Fibroblast of the aortic adventitia (primary cell): ENCODE measurements at regions not wholly inside any gene's neighbourhood (a gene's known extent, or its start where the extent isn't known, plus 50 kb on each side); places are given as distances from the start of the nearest gene placed in this dataset.
A peak's percentile ranks its signal among the peaks of the same experiment; 100 is the strongest.

ENCODE experiments used
- DNase-seq: peaks from one replicate; pipeline ENCODE4 v3.0.0-alpha.2; 2010; ENCODE audit warnings: low read depth
- H3K4me3 ChIP-seq: 2 replicates; pipeline ENCODE4 v1.5.1; 2011; ENCODE audit warnings: low read depth, mild to moderate bottlenecking, control low read depth, low read length, moderate library complexity
- TF ChIP-seq, protein P1 (sequence below): IDR thresholded peaks from 2 replicates; pipeline ENCODE4 v1.5.1; 2011; ENCODE audit warnings: mild to moderate bottlenecking, low read length, control low read depth, inconsistent platforms; ENCODE audit not compliant: insufficient read depth

GRCh38 chr6:14573703-14574290 is 456.2 kb downstream of the CD83 start:
- DNase-seq = no peak
- no peak overlapping the region for H3K4me3 ChIP-seq
- TF ChIP-seq, protein P1, sequence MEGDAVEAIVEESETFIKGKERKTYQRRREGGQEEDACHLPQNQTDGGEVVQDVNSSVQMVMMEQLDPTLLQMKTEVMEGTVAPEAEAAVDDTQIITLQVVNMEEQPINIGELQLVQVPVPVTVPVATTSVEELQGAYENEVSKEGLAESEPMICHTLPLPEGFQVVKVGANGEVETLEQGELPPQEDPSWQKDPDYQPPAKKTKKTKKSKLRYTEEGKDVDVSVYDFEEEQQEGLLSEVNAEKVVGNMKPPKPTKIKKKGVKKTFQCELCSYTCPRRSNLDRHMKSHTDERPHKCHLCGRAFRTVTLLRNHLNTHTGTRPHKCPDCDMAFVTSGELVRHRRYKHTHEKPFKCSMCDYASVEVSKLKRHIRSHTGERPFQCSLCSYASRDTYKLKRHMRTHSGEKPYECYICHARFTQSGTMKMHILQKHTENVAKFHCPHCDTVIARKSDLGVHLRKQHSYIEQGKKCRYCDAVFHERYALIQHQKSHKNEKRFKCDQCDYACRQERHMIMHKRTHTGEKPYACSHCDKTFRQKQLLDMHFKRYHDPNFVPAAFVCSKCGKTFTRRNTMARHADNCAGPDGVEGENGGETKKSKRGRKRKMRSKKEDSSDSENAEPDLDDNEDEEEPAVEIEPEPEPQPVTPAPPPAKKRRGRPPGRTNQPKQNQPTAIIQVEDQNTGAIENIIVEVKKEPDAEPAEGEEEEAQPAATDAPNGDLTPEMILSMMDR = no peak

GRCh38 chr6:14575961-14576360 is 458.4 kb downstream of the CD83 start:
- DNase-seq = no peak
- no peak overlapping the region for H3K4me3 ChIP-seq
- TF ChIP-seq, protein P1 = no peak

GRCh38 chr6:14578994-14579393 is 461.4 kb downstream of the CD83 start:
- DNase-seq = no peak
- TF ChIP-seq, protein P1 = no peak
- no peak overlapping the region for H3K4me3 ChIP-seq

- TF ChIP-seq, protein P1 = no peak
- DNase-seq = no peak
- no peak overlapping the region for H3K4me3 ChIP-seq
These were observed 465.2 kb downstream of the CD83 start for GRCh38 chr6:14582749-14583148.

DNA sequence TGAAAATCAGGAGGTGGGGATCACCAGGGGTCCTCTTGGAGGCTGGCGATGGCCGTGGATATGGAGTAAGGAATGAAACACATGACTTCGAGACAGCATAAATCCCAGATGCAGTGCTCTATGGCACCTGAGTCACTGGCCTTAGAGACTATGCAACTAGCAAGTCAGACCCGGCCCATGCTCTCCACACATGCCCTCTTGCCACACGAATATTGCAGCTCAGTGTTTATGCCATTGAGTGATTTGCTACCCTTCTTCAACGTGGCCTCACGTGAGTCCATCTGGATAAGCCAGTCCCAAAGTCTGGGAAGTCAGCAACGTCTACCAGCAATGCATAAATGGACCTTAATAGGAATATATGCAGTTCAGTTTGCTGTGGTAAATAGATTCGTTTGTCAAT is 466.3 kb downstream of the CD83 start:
- H3K4me3 ChIP-seq = no peak overlapping the region
- DNase-seq = no peak
- TF ChIP-seq, protein P1 = no peak

DNA sequence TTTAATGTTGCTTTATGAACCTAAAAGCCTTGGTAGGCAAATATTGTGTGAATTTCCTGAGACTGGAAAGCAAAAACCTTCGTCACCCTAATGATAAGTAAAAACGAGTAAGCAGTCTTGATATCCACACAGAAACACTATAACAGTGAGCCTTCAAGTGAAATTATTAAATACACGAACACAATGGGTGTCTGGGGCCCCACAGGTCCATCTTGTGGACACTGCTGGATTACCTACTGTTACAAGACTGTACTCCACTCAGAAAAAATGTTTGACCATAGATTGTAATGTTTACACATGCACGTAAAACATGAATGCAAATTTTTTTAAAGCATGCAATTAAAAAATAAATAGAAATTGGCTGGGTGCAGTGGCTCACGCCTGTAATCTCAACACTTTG is 466.9 kb downstream of the CD83 start:
- TF ChIP-seq, protein P1 = peak; percentile 14
- no peak overlapping the region for H3K4me3 ChIP-seq
- DNase-seq = peak; percentile 17

DNA sequence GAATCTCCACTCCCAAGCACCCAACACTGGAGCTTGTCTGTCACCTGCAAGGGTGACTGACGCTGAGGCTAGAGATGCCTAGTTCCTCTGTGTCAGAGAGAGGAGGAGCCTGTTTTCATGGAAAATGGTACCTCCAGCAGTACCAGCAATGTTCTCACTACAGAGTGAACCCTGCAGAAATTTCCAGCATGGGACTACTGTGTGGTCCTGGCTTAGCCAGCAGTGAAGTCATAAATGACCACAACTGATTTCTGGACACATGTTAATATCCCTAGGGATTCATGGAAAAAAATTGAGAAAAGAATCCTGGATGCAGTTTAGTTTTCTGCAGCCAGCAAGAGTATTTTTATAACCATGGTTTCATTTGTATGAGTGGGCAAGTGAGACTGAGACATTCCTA is 468.1 kb downstream of the CD83 start:
- peak; percentile 34 for DNase-seq
- TF ChIP-seq, protein P1 = no peak
- H3K4me3 ChIP-seq = no peak overlapping the region
